GM10248 (cell line): ENCODE measurements at regions not wholly inside any gene's neighbourhood (a gene's known extent, or its start where the extent isn't known, plus 50 kb on each side); places are given as distances from the start of the nearest gene placed in this dataset.

ENCODE experiments used
- CTCF ChIA-PET: fragments of 300-600 bp; sonication (Branson Sonifier 250); formaldehyde crosslinking; extraction: SDS; loops from one replicate; lab custom pipeline; 2021; ENCODE audit warnings: antibody characterized with exemption; lab: Yijun Ruan, JAX
- POLR2A ChIA-PET: fragments of 350-650 bp; sonication (Branson Sonifier 250); formaldehyde crosslinking; extraction: SDS; loops from one replicate; lab custom pipeline; 2020; ENCODE audit warnings: antibody characterized with exemption; lab: Yijun Ruan, JAX
- DNase-seq: peaks from one replicate; pipeline ENCODE4 v3.0.0; 2012; ENCODE audit errors: extremely low spot score
- TF ChIP-seq, protein P1 (sequence below): IDR thresholded peaks from 2 replicates; pipeline ENCODE4 v1.5.1; 2012; ENCODE audit warnings: mild to moderate bottlenecking, low read depth; ENCODE audit errors: extremely low read depth, missing control alignments, control extremely low read depth

DNA sequence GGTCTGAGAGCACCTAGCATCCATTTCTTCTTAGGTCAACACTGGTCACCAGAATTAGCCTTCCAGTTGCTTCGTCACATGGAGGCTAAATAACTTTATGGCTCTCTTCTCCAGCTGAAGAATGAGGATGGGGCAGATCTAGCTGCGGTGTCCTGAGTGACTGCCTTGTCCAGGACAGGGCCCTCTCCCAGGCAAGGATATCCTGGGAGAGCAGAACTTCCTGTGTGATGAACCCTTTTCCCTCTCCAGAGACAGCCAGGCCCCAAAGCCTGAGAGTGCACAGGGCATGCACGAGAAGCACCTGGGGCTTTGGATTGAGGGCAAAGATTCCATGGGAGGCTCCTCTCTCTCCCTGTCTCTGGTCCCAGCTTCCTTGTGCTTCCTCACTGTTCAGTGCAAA is 108.2 kb upstream of the MAMLD1 start:
- no peak for DNase-seq
- TF ChIP-seq, protein P1, sequence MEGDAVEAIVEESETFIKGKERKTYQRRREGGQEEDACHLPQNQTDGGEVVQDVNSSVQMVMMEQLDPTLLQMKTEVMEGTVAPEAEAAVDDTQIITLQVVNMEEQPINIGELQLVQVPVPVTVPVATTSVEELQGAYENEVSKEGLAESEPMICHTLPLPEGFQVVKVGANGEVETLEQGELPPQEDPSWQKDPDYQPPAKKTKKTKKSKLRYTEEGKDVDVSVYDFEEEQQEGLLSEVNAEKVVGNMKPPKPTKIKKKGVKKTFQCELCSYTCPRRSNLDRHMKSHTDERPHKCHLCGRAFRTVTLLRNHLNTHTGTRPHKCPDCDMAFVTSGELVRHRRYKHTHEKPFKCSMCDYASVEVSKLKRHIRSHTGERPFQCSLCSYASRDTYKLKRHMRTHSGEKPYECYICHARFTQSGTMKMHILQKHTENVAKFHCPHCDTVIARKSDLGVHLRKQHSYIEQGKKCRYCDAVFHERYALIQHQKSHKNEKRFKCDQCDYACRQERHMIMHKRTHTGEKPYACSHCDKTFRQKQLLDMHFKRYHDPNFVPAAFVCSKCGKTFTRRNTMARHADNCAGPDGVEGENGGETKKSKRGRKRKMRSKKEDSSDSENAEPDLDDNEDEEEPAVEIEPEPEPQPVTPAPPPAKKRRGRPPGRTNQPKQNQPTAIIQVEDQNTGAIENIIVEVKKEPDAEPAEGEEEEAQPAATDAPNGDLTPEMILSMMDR: no peak
- ChIA-PET POLR2A (no interaction called here), CTCF (no interaction called here)

DNA sequence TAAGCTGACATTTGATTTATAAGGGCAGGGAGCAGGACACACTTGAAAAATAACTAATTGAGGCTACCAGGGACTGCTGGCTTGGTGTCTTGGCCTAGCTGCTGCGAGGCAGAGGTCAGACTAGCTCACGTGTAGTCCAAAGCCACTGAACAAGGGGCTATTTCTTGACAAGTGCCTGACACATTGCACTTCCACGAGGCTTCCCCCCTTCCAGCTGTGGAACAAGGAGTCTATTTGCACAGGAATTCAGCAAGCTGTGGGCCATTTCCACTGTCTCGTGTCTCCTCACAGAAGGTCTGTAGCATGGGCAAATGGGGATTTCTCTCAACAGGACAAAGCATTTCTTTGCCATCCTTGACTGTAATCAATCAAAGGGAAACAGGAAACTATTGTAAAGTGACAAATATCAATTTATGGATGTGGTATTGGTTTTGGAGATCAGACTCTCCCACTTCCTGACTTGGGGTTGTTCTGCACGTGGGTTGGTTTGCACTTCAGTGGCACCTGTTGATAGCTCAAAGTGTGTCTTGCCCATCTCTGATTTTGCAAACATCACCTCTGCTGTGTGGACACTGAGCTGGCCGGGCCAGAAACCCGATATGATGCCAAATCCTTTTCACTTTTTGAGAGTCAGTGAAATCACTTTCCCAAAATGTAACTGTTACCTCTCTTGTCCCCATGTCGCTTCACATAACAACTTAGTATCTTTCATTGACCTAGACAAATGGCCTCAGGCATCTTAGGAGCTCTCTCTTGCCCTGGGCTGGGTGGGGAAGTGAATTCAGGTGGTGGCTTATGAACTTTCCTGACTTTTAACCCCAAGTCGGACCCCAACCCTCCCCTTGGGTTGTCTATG is 107.4 kb upstream of the MAMLD1 start:
- DNase-seq: no peak
- POLR2A ChIA-PET: no interaction called here
- TF ChIP-seq, protein P1: no peak
- CTCF ChIA-PET: interaction anchor here (1.1 kb wide), 1 partner anchor 75 kb away, joined by 3 read pairs; no protein-coding TSS in a partner anchor

DNA sequence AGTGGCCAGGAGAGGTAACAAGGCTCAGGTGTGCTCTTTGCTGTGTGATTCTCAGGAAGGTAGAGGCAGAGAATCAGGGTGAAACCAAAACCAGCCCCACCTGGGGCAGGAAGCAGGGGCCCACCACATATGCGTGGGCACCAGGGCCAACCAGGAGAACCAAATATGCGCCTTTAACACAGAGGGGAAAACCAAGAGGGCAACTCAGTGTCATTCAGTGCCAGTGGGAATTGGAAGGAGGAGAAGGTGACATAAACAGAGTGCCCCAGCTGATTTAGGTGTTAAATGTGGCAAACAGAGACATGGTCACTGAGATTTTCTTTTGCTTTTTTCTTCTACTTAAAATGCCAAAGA is 106.8 kb upstream of the MAMLD1 start:
- ChIA-PET POLR2A (no interaction called here), CTCF (interaction anchor here (1.1 kb wide), 1 partner anchor 75 kb away, joined by 3 read pairs; no protein-coding TSS in a partner anchor)
- TF ChIP-seq, protein P1: no peak
- DNase-seq: no peak

DNA sequence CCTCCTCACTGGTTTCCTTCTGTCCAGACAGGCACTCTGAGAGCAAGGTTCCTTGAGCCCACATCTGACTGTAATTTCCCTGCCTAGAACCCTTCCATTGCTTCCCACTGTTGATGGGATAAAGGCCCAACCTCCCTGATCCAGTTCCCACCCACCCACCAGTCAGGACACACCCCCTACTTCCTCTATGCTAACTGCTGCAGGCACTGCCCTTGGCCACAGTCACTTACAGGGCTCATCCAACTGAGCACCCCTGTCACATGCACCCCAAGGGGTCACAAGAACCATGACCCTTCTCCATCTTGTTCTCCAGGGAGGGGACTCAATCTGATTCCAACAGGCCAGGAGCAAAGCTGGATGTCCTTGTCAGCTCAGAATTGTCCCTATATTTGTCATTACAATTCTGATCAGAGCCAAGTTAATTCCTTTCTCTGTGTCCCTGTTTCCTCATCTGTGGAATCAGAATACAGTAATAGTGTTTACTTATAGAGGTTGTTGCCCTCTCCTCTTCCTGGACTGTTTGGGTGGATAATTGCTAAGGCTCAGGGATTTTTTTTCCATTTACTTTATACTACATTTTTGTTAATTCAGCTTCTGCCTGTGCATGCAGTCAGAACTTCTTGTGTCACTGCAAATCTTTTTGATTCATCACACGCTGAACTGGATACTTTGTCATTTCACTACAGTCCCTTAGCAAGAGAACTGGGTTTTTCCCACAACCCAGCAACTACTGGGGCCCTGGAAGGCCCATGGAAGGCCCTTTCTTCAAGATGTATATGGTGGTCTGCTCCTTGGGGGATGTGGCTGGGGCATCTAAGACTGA is 105.6 kb upstream of the MAMLD1 start:
- POLR2A ChIA-PET: no interaction called here
- TF ChIP-seq, protein P1: no peak
- DNase-seq: no peak
- CTCF ChIA-PET: no interaction called here

DNA sequence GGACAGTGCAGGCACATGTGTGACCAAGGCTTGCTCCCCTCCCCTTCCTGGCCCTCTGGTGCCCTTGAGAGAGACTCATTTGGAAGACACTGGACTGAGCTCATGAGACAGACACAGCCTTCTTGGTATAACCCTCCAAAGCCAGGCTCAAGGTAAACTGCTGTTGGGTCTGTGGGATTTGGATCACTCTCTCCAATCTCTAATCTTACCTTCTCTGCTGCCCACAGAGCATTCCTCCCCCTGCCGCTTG is 105.0 kb upstream of the MAMLD1 start:
- no peak for DNase-seq
- CTCF ChIA-PET: no interaction called here
- POLR2A ChIA-PET: no interaction called here
- TF ChIP-seq, protein P1: no peak

DNA sequence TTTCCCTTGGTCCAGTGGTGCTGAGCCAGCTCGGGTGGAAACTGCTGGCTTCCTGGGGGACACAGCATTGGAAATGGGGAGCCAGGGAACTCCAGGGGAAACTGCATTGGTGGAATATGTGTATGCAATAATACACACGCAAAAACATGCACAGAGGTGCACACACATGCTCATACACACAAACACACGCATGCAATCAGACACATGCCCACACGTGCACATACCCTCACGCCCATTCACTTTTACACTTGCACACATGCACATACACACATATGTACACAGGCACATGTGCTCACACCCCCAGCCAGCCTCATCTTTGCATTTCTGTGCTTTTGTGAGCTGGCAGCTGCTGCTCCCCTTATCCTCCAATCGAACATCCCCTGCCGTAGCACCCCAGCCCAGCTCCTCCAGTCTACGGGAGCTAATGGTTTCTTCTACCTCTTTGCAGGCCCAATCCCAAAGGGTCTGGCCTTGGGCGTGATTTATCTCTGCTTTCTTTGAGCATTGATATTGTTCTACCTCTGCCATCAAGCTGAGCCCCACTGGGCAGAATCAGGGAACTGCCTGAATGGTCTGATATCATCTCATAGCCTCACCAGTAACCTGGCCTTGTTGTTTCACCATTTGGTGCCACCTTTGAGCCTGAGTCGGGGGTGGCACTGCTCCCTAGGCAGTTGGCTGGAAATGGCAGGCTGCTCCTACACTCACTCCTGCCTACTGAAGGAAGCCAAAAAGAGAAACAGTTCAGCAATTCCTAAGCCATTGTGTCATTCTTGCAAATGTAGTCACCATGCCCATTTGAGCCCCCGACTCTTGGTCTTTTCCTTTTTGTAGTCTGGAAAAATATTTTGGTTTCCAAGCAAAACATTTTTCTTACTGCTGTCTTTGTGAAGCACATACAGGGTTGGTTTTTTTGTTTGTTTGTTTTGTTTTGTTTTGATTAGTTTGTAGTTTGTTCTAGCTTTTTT is 104.4 kb upstream of the MAMLD1 start:
- CTCF ChIA-PET: no interaction called here
- no peak for DNase-seq
- TF ChIP-seq, protein P1: no peak
- POLR2A ChIA-PET: no interaction called here
